Germinal center (tissue), 1 donor: ENCODE measurements at regions not wholly inside any gene's neighbourhood (a gene's known extent, or its start where the extent isn't known, plus 50 kb on each side); places are given as distances from the start of the nearest gene placed in this dataset.
"Not testable (repeated sequence)": the region's sequence is repeated elsewhere in the genome, so short reads cannot be mapped to it uniquely, and the experiment has no call there.

ENCODE experiments used
- DNase-seq: peaks from one replicate; pipeline ENCODE4 v3.0.0; 2012; ENCODE audit warnings: mixed read lengths, low spot score

DNA sequence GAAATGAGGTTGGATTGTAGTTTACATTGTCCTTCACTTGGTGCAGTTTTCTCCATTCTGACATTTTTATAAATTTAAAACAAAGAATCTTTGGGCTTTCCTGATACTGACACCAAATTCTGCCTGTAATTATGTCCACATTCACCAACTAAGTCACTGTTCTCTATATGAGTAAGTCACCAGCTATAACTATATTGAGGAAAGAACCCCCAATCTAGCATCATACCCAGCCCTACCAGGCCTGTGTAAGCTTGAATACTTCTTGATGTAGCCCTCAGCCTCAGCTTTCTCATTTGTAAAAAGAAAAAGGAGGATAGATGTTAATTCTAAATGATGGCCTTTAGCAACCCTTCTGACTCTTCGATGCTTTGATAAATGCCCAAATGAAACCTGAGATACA lies 112.7 kb upstream of the FST start:
- DNase-seq, result no peak

GRCh38 chr5:53368516-53368915 lies 111.9 kb upstream of the FST start:
- DNase-seq, result no peak

- no peak for DNase-seq
Observed at GRCh38 chr5:53368966-53369605, 111.3 kb upstream of the FST start.

DNA sequence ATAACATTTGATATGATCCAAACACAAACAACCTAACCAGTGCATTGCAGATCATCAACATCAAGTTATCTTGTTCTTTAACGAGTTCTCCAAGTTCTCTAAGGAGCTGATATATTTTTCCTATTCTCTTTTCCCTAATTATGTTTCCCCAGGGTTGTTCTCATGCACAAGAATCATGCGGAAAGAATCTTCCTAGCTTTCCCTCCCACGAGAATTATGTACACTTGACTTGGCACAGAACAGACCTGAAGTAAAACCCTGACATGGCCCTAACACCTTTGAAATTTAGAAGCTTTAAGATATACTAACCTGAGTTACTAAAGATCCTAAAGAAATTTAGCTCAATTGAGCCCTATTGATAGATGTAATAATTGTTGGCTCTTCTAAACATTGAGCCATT lies 110.7 kb upstream of the FST start:
- DNase-seq, result no peak

GRCh38 chr5:53373451-53374158 lies 106.8 kb upstream of the FST start:
- DNase-seq, result no peak

- DNase-seq, result no peak
Observed at GRCh38 chr5:53376853-53377252, 103.6 kb upstream of the FST start.

DNA sequence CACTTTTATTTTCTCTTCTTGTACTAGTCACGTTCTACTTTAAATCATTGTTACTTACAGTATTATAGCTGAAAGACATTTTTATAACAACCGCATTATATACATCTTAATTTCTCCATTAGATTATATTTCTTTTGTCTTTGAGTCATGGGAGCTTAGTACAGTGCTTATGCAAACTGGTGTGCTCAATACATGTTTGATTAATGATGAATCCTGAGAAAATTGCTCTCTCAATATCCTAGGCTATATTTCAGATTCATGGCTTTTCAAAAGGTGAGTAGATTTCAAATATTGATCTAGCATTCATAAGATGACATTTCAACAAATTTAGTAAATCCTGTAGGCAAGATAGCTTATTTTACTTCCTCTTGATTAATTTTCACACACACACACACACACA lies 102.2 kb upstream of the FST start:
- DNase-seq, result no peak

GRCh38 chr5:53378590-53379247 lies 101.7 kb upstream of the FST start:
- no peak for DNase-seq

GRCh38 chr5:53386341-53386740 lies 94.1 kb upstream of the FST start:
- no peak for DNase-seq

- no peak for DNase-seq
Observed at GRCh38 chr5:53389093-53389492, 91.3 kb upstream of the FST start.

GRCh38 chr5:53392073-53392472 lies 88.4 kb upstream of the FST start:
- no peak for DNase-seq

GRCh38 chr5:53394808-53395207 lies 85.6 kb upstream of the FST start:
- DNase-seq, result no peak

GRCh38 chr5:53397141-53397757 lies 83.2 kb upstream of the FST start:
- no peak for DNase-seq

DNA sequence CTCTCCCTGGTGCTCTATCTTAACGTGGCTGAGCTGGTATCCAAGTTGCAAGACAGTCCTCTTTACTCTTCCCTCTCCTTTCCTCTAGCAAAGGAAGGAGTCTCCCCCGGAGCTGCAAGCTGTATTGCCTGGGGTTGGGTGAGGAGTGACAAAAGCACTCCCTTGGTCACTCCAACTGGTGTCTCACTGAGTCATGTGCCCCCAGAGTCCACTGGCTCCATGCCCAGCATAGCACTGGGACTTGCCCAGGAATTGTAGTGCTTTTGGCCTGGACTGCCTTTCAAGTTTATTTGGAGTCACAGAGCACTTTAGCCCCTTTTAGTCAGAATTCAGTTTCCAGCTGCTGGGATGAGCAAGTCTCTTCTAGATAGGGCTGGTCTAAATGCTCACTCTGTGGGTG lies 82.6 kb upstream of the FST start:
- DNase-seq, result no peak

- DNase-seq, result no peak
Observed at GRCh38 chr5:53399926-53400697, 80.3 kb upstream of the FST start.

DNA sequence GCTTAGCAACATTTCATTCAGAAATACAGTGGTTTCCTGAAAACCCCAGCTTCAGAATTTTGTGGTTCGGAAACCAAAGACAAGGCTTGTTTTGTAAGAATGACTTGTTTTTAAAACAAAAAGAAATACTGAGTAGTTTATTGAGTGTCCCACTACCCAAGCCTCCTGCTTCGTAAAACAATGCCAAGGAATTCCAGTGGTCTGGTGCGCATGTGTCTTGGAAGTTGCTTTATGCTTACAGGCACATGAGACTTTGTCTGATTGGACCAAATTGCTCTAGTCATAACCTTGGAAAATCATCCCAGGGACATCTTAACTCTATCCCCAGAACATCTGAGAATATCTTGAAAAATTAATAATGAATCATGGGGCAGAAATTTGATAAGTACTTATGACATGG lies 77.1 kb upstream of the FST start:
- DNase-seq, result no peak

GRCh38 chr5:53403758-53404157 lies 76.7 kb upstream of the FST start:
- DNase-seq, result no peak

- no peak for DNase-seq
Observed at GRCh38 chr5:53405396-53405795, 75.0 kb upstream of the FST start.

DNA sequence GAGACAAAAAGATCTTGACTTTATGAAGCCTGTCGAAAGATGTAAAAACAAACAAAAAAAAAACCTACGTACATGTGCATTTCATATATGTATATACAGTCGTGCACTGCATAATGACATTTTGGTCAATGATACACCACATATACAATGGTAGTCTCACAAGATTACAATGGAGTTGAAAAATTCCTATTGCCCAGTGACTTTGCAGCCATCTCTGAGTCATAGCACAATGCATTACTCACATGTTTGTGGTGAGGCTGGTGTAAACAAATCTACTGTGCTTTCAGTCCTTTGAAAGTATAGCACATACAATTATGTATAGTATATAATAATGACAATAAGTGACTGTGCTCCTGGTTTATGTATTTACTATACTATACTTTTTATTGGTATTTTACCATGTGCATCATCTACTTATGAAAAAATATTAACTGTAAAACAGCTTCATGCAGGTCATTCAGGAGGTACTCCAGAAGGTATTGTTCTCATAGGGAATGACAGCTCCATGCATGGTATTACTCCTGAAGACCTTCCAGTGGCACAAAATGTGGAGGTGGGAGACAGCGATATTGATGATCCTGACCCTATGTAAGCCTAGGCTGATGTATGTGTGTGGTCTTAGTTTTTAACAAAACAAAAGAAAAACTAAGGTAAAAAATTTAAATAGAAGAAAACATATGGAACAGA lies 73.7 kb upstream of the FST start:
- no peak for DNase-seq

- no peak for DNase-seq
Observed at GRCh38 chr5:53407373-53407772, 73.1 kb upstream of the FST start.

DNA sequence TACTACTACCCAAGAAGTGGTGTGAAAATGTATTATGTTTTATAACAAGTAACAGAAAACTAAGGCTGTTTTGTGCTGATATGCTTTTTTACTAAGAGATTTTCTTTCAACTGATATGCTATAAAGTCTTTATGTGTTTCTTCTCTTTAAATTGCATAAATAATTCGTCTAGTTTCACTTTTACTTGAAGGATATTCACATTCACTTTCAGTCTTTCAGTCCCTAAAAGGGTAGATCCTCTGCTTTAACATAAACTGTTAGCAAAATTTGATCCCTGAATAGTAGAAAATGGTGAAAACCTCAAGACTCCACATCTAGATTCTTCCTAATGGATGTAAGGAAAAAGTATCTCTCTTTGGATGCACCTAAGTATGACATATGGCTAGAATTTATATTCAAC lies 69.0 kb upstream of the FST start:
- DNase-seq, result no peak

DNA sequence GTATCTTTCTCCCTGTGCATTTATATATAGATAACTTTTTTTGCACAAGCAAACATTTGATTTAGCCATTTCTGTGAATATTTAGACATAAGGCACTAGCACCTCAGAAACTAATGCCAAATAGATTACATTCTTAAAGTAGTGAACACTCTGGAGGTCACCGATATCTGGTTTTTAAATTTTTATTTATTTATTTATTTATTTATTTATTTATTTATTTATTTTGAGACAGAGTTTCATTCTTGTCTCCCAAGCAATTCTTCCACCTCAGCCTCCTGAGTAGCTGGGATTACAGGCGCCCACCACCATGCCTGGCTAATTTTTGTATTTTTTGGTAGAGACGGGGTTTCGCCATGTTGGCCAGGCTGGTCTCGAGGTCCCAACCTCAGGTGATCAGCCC lies 67.9 kb upstream of the FST start:
- not testable (repeated sequence) for DNase-seq
